Osteocyte (in vitro differentiated cells): ENCODE measurements at regions not wholly inside any gene's neighbourhood (a gene's known extent, or its start where the extent isn't known, plus 50 kb on each side); places are given as distances from the start of the nearest gene placed in this dataset.

Experiments
- DNase-seq: peaks from one replicate; pipeline ENCODE4 v3.0.0; 2021; ENCODE audit warnings: mixed read lengths; ENCODE audit not compliant: unreplicated experiment; ENCODE audit errors: extremely low spot score
- H3K27ac Mint-ChIP-seq: one replicate; pipeline ENCODE4 v1.8.0; 2021; ENCODE audit warnings: mild to moderate bottlenecking, mixed read lengths; ENCODE audit not compliant: unreplicated experiment
- H3K27me3 Mint-ChIP-seq: one replicate; pipeline ENCODE4 v1.8.0; 2021; ENCODE audit warnings: mixed read lengths; ENCODE audit not compliant: unreplicated experiment
- H3K36me3 Mint-ChIP-seq: one replicate; pipeline ENCODE4 v1.8.0; 2021; ENCODE audit warnings: mixed read lengths; ENCODE audit not compliant: unreplicated experiment
- H3K4me1 Mint-ChIP-seq: one replicate; pipeline ENCODE4 v1.8.0; 2021; ENCODE audit warnings: mixed read lengths; ENCODE audit not compliant: unreplicated experiment
- H3K4me3 Mint-ChIP-seq: one replicate; pipeline ENCODE4 v1.8.0; 2021; ENCODE audit warnings: mild to moderate bottlenecking, moderate library complexity, mixed read lengths; ENCODE audit not compliant: unreplicated experiment
- H3K9me3 Mint-ChIP-seq: one replicate; pipeline ENCODE4 v1.8.0; 2021; ENCODE audit warnings: mixed read lengths; ENCODE audit not compliant: unreplicated experiment
- TF ChIP-seq, protein P1 (sequence below): fragments of 200-600 bp; sonication (generic); IDR thresholded peaks from 2 replicates; pipeline ENCODE4 v1.5.0; 2021; ENCODE audit warnings: antibody characterized with exemption, mild to moderate bottlenecking, moderate library complexity

- Mint-ChIP-seq H3K4me3 (no peak overlapping the region), H3K27me3 (no peaks in the 10 kb centered on the region), H3K27ac (no peak overlapping the region), H3K4me1 (peaks cover 20% of the 10 kb centered on the region), H3K36me3 (no peaks in the 10 kb centered on the region), H3K9me3 (peaks cover 8% of the 10 kb centered on the region)
- DNase-seq: no peak
- TF ChIP-seq, protein P1, sequence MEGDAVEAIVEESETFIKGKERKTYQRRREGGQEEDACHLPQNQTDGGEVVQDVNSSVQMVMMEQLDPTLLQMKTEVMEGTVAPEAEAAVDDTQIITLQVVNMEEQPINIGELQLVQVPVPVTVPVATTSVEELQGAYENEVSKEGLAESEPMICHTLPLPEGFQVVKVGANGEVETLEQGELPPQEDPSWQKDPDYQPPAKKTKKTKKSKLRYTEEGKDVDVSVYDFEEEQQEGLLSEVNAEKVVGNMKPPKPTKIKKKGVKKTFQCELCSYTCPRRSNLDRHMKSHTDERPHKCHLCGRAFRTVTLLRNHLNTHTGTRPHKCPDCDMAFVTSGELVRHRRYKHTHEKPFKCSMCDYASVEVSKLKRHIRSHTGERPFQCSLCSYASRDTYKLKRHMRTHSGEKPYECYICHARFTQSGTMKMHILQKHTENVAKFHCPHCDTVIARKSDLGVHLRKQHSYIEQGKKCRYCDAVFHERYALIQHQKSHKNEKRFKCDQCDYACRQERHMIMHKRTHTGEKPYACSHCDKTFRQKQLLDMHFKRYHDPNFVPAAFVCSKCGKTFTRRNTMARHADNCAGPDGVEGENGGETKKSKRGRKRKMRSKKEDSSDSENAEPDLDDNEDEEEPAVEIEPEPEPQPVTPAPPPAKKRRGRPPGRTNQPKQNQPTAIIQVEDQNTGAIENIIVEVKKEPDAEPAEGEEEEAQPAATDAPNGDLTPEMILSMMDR: no peak
Observed at GRCh38 chr20:11354846-11355245, 562.8 kb upstream of the BTBD3 start.

DNA sequence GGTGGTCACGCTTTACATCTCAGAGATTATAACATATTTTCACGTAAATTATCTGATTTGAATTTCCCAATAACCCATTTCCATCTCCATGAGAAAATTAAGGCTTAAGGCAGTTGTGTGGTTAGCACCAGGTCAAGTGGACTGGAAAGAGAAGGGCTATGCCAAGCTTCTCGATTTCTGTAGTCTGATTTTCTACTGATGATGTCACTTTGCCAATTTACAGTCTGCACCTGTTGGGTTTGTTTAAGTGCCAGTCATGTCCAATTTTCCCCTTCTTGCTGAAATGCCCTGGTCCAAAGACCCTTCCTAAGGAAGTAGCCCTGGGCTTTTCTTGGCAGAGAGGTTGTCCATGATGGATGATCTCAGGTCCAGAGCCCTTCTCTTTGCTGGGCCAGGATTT lies 562.3 kb upstream of the BTBD3 start:
- TF ChIP-seq, protein P1: no peak

DNA sequence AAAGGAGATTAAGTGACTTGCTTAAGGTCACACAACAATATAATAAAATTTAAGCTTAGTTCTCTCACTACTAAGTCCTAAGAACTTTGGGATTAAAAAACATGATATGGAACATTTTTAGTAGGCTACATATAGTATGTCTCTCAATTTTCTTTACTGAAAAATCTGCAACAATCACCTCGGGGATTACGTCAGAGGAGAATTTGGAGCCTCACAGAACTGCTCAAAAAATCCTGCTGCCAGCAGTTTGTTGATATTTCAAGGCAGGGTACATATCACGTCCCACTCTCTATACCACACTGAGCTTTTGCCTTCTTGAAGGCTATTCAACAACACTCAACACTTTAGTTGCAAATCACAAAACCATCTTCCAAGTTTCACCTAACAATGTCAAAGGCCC lies 561.6 kb upstream of the BTBD3 start:
- no peak overlapping the region for H3K27ac Mint-ChIP-seq
- no peak overlapping the region for H3K4me3 Mint-ChIP-seq
- H3K36me3 Mint-ChIP-seq: peaks cover 1% of the 10 kb centered on the region
- peaks cover 8% of the 10 kb centered on the region for H3K4me1 Mint-ChIP-seq
- no peak for DNase-seq
- TF ChIP-seq, protein P1: no peak
- H3K27me3 Mint-ChIP-seq: no peaks in the 10 kb centered on the region
- peaks cover 8% of the 10 kb centered on the region for H3K9me3 Mint-ChIP-seq

More for the DNA sequence above, 562.3 kb upstream of the BTBD3 start:
- Mint-ChIP-seq H3K9me3 (peaks cover 8% of the 10 kb centered on the region), H3K27me3 (no peaks in the 10 kb centered on the region), H3K36me3 (no peaks in the 10 kb centered on the region), H3K27ac (no peak overlapping the region), H3K4me3 (no peak overlapping the region), H3K4me1 (peaks cover 15% of the 10 kb centered on the region)
- DNase-seq: no peak

DNA sequence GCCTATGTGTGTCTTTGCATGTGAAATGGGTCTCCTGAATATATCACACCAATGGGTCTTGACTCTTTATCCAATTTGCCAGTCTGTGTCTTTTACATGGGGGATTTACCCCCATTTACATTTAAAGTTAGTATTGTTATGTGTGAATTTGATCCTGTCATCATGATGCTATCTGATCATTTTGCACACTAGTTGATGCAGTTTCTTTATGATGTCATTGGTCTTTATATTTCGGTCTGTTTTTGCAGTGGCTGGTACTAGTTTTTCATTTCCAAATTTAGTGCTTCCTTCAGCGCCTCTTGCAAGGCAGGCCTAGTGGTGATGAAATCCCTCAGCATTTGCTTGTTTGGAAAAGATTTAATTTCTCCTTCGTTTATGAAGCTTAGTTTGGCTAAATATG lies 555.2 kb upstream of the BTBD3 start:
- no peak for DNase-seq
- Mint-ChIP-seq H3K27ac (no peak overlapping the region), H3K27me3 (peaks cover 9% of the 10 kb centered on the region), H3K4me1 (no peaks in the 10 kb centered on the region), H3K4me3 (no peak overlapping the region), H3K36me3 (peaks cover 1% of the 10 kb centered on the region), H3K9me3 (peaks cover 8% of the 10 kb centered on the region)
- TF ChIP-seq, protein P1: no peak

DNA sequence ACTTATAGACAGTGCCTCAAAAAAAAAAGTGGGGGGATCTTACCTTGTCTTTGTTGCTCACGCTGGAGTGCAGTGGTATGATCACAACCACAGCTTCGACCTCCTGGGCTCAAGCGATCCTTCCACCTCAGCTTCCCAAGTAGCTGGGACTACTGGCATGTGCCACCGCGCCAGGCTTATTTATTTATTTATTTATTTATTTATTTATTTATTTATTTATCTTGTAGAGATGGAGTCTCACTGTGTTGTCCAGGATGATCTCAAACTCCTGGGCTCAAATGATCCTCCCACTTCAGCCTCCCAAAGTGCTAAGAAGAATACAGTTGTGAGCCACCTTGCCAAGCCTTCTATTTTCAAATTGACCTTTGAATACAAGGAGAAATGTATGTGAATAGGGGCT lies 553.0 kb upstream of the BTBD3 start:
- no peak overlapping the region for H3K27ac Mint-ChIP-seq

More for the DNA sequence above, 553.0 kb upstream of the BTBD3 start:
- Mint-ChIP-seq H3K4me1 (no peaks in the 10 kb centered on the region), H3K36me3 (peaks cover 1% of the 10 kb centered on the region), H3K9me3 (no peaks in the 10 kb centered on the region), H3K27me3 (peaks cover 9% of the 10 kb centered on the region), H3K4me3 (no peak overlapping the region)
- DNase-seq: no peak
- TF ChIP-seq, protein P1: no peak
